AG09309 (cell line): ENCODE measurements at regions not wholly inside any gene's neighbourhood (a gene's known extent, or its start where the extent isn't known, plus 50 kb on each side); places are given as distances from the start of the nearest gene placed in this dataset.

Source experiments
- DNase-seq: peaks from one replicate; pipeline ENCODE4 v3.0.0-alpha.2; 2010; ENCODE audit warnings: low read depth
- H3K4me3 ChIP-seq: 2 replicates; pipeline ENCODE4 v1.5.1; 2011; ENCODE audit warnings: mild to moderate bottlenecking, low read depth, low read length, moderate library complexity; ENCODE audit not compliant: control insufficient read depth
- CTCF ChIP-seq: IDR thresholded peaks from 2 replicates; pipeline ENCODE4 v1.5.1; 2011; ENCODE audit warnings: mild to moderate bottlenecking, low read depth, low read length, inconsistent platforms; ENCODE audit not compliant: insufficient read depth, control insufficient read depth; ENCODE audit errors: missing control alignments

- no peak overlapping the region for H3K4me3 ChIP-seq
- TF ChIP-seq CTCF = no peak
- DNase-seq = no peak
Observed at GRCh38 chr17:72039490-72039889, 81.3 kb upstream of the SOX9 start.

- no peak overlapping the region for H3K4me3 ChIP-seq
- DNase-seq = no peak
- TF ChIP-seq CTCF = no peak
Observed at GRCh38 chr17:72046178-72046577, 74.6 kb upstream of the SOX9 start.

DNA sequence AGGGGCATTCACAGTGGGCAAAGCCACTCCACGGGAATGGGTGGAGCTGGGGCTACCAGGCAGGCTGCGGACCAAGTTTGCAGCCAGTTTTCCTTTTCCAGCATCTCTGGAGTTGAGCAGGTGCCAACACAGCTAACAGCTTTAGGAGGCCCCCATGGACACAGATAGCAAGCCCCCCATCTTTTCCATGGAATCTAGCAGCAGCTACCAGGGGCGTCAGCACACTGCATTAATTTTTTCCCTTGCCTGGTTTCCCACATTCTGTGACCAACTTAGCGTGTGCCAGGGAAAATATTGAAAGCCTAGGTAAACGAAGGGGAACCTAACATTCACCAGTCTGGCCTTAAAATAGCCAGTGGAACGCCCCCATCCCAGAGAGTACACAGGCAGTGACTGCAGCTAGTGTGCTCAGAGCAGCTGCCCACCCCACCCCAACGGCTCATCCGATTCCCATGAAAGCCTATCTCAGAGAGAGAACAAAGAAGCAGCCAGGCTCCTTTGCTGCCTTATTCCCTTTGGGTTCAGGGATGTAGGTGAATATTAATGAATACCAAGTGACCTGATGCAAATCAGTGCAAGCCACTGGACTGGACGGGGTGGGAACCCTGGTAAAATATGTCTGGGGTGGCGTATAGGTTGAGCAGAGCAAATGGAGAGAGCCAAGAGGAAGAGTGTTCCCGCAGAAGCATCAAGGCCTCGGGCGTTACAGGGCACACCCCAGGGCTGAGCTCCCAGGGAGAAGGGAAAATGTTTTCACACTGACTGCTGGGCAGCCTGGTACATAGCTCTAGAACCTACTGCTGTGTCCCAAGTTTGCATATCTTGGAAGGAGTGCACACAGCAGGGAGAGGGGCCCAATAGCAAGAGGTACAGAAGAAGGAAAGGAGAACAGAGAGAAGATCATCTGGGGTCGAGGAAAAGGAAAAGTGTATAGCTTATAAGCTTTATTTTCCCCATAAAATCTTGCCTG is 73.9 kb upstream of the SOX9 start:
- DNase-seq = no peak
- TF ChIP-seq CTCF = no peak
- H3K4me3 ChIP-seq = no peak overlapping the region

DNA sequence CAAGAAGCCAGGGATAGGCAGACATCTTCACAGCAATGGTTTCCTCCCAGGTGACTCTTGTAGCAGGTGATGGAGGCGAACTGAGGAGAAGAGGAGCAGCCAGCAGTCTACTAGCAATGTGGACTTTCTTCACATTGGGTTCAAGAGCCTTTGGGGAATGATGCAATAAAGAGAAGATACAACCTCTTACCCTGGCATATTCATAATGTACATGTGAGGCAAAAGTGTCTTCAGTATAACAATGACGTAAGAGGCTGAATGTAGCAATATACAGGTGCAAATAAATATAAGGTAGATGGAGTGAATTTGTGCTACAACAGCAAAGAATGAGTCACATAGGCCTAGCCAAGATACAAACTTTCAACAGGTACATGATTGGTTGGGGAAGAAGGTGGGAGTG is 70.9 kb upstream of the SOX9 start:
- TF ChIP-seq CTCF = no peak
- no peak for DNase-seq
- H3K4me3 ChIP-seq = no peak overlapping the region

DNA sequence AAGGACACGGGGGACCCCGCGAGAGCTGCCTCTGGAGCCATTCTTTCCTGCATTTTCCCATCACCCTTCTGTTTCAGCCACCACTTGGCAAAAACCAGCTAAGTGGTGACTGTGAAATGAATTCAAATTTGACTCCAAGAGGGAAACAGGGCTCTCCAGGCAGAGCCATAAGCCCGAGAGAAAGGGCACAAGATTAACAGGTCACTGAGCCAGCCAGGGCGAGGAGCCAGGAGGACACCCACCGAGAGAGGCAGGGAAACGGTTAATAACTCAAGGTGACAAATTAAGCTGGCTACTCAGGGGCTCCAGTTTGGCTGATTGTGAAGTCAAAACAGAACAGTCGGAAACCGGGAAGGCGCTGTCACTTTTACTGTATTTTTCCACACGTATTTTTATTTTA is 67.8 kb upstream of the SOX9 start:
- TF ChIP-seq CTCF = no peak
- H3K4me3 ChIP-seq = no peak overlapping the region
- DNase-seq = no peak

DNA sequence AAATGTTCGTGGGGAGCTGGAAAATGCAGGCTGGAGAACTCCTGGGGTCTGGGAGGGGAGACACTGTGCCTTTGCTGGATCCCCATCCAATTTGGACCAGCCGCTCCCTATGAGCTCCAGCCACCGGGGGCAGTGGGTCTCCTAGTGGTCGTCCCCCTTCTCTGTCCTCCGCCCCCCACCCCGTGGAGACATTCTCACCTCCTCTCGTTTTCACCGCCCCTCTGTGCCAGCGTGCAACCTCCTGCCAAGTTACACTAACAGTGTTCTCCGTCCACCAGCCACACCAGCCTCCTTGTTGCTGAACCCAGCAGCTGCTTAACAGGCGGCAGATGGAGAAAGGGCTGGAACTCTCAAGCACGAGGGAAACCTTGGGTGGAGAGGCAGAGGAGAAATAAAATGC is 67.4 kb upstream of the SOX9 start:
- no peak for DNase-seq
- no peak for TF ChIP-seq CTCF
- no peak overlapping the region for H3K4me3 ChIP-seq
